ENCODE measurements at regions not wholly inside any gene's neighbourhood (a gene's known extent, or its start where the extent isn't known, plus 50 kb on each side); places are given as distances from the start of the nearest gene placed in this dataset.
"Not testable (repeated sequence)": the region's sequence is repeated elsewhere in the genome, so short reads cannot be mapped to it uniquely, and the experiment has no call there.

- Histone ChIP-seq H3K9me3 (ENCODE audit: control insufficient read depth, low read depth, low read length) (no peaks in the 10 kb centered on the region), H3K27me3 (ENCODE audit: control insufficient read depth, insufficient read depth, low read length) (no peaks in the 10 kb centered on the region), H3K36me3 (ENCODE audit: control insufficient read depth, insufficient read depth, low read length) (no peaks in the 10 kb centered on the region), H3K4me1 (ENCODE audit: control insufficient read depth, insufficient read depth, low read length) (no peaks in the 10 kb centered on the region), H3K27ac (ENCODE audit: low read length) (no peak overlapping the region), H3K4me3 (ENCODE audit: low read length) (no peak overlapping the region)
- no peak for DNase-seq
- WGBS (ENCODE audit: insufficient coverage, low lambda C conversion rate), result no CpG with 5 or more reads among the region's 1 CpG
Observed at GRCh38 chr9:2263111-2263510, 248.0 kb downstream of the SMARCA2 start.

DNA sequence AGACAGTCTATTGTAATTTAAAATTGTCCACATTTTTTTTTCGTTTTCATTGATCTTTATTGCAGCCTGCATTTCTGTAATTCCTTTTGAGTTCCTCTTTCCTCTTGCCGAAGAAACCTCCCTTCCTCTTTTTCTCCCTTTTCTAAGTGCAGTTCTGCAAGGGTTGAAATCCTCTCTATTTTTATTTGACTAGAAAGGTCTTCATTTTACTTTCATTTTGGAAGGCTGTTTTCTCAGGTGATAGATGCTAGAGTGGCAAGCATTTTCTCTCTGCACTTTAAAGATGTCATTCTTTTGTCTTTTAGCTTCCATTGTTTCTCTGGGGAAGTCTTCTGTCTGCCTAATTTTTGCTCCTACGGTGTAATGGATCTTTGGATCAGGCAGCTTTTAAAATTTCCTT lies 248.5 kb downstream of the SMARCA2 start:
- Histone ChIP-seq H3K9me3 (ENCODE audit: control insufficient read depth, low read depth, low read length) (no peaks in the 10 kb centered on the region), H3K27me3 (ENCODE audit: control insufficient read depth, insufficient read depth, low read length) (no peaks in the 10 kb centered on the region), H3K4me3 (ENCODE audit: low read length) (no peak overlapping the region), H3K36me3 (ENCODE audit: control insufficient read depth, insufficient read depth, low read length) (no peaks in the 10 kb centered on the region), H3K4me1 (ENCODE audit: control insufficient read depth, insufficient read depth, low read length) (no peaks in the 10 kb centered on the region), H3K27ac (ENCODE audit: low read length) (no peak overlapping the region)
- DNase-seq, result no peak
- 50% methylated on average over 2 of the region's 3 CpGs for WGBS (ENCODE audit: insufficient coverage, low lambda C conversion rate)

DNA sequence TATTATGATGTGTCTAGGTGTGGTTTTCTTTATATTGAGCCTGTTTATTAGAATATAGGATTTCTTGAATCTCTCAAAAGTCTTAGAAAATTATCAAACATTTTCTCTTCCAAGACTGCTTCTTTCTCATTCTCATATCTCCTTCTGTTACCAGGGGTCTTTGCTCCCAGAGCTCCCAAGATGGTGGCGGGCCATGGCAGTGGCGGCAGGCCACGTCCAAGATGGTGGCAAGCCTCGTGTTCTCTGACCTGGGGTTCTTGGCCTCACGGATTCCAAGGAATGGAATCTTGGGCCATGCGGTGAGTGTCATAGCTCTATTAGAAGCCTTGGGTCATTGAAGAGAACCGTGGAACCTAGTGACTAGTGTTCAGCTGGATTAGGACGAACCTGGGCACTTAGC lies 248.9 kb downstream of the SMARCA2 start:
- Histone ChIP-seq H3K4me1 (ENCODE audit: control insufficient read depth, insufficient read depth, low read length) (no peaks in the 10 kb centered on the region), H3K36me3 (ENCODE audit: control insufficient read depth, insufficient read depth, low read length) (no peaks in the 10 kb centered on the region), H3K27me3 (ENCODE audit: control insufficient read depth, insufficient read depth, low read length) (no peaks in the 10 kb centered on the region), H3K27ac (ENCODE audit: low read length) (no peak overlapping the region), H3K9me3 (ENCODE audit: control insufficient read depth, low read depth, low read length) (no peaks in the 10 kb centered on the region), H3K4me3 (ENCODE audit: low read length) (no peak overlapping the region)
- no peak for DNase-seq
- WGBS (ENCODE audit: insufficient coverage, low lambda C conversion rate), result no CpG with 5 or more reads among the region's 8 CpGs

DNA sequence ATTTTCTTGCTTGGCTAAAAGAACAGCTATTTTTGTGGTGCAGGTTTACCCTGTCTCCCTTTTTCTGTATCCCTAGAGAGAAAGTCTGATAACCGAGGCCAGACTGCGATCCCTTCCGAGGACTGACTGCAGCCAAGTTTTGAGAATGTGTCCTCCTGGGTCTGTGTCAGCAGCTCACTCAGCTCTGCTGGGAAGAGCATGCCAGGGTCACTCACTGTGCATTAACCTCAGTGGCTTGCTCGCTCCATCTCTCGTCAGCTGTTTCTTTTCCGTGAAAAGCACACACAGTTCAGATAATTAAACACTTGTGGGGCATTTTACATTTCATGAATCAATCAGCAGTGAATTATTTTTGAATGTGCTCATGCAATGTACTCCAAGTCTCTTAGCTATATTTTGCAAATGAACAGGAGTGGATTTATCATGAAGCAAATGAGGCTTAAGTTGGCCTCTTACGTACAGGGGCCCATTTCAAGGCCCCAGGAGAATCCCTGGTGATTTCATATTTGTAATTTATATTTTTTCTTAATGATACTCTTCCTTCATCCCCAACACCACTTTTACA lies 252.1 kb downstream of the SMARCA2 start:
- H3K4me1 ChIP-seq (ENCODE audit: control insufficient read depth, insufficient read depth, low read length), result no peaks in the 10 kb centered on the region
- H3K27me3 ChIP-seq (ENCODE audit: control insufficient read depth, insufficient read depth, low read length), result no peaks in the 10 kb centered on the region
- no peak for DNase-seq
- no peak overlapping the region for H3K27ac ChIP-seq (ENCODE audit: low read length)
- H3K9me3 ChIP-seq (ENCODE audit: control insufficient read depth, low read depth, low read length), result no peaks in the 10 kb centered on the region
- no peak overlapping the region for H3K4me3 ChIP-seq (ENCODE audit: low read length)
- WGBS (ENCODE audit: insufficient coverage, low lambda C conversion rate), result no CpG with 5 or more reads among the region's 7 CpGs
- H3K36me3 ChIP-seq (ENCODE audit: control insufficient read depth, insufficient read depth, low read length), result no peaks in the 10 kb centered on the region

DNA sequence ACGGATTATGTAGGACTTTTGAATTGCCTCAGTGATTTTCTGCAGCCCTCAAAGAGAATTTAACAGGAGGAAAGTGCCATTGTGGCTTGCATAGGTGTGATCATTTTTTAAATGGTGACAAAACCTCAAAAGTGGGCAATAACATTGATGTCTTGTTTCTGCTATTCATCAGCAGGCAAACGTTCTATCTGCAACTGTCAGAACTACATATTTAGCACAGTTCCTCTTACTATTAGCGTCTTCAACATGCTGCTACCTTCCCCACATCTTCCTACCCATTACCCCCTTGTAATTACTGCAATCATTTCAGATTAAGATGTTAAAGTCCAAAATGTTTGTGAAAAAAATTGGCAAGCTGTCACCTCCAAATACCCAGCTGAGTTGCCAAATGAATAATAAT lies 254.6 kb downstream of the SMARCA2 start:
- Histone ChIP-seq H3K27ac (ENCODE audit: low read length) (no peak overlapping the region), H3K4me3 (ENCODE audit: low read length) (no peak overlapping the region), H3K9me3 (ENCODE audit: control insufficient read depth, low read depth, low read length) (no peaks in the 10 kb centered on the region), H3K4me1 (ENCODE audit: control insufficient read depth, insufficient read depth, low read length) (no peaks in the 10 kb centered on the region), H3K27me3 (ENCODE audit: control insufficient read depth, insufficient read depth, low read length) (peaks cover 1% of the 10 kb centered on the region), H3K36me3 (ENCODE audit: control insufficient read depth, insufficient read depth, low read length) (no peaks in the 10 kb centered on the region)
- 80% methylated on average over 2 of the region's 3 CpGs for WGBS (ENCODE audit: insufficient coverage, low lambda C conversion rate)
- DNase-seq, result no peak

- Histone ChIP-seq H3K27me3 (ENCODE audit: control insufficient read depth, insufficient read depth, low read length) (peaks cover 2% of the 10 kb centered on the region), H3K9me3 (ENCODE audit: control insufficient read depth, low read depth, low read length) (no peaks in the 10 kb centered on the region), H3K36me3 (ENCODE audit: control insufficient read depth, insufficient read depth, low read length) (no peaks in the 10 kb centered on the region), H3K27ac (ENCODE audit: low read length) (no peak overlapping the region), H3K4me1 (ENCODE audit: control insufficient read depth, insufficient read depth, low read length) (no peaks in the 10 kb centered on the region), H3K4me3 (ENCODE audit: low read length) (no peak overlapping the region)
- no peak for DNase-seq
- WGBS (ENCODE audit: insufficient coverage, low lambda C conversion rate), result 83% methylated on average over 1 of the region's 5 CpGs
Observed at GRCh38 chr9:2270565-2270964, 255.4 kb downstream of the SMARCA2 start.

DNA sequence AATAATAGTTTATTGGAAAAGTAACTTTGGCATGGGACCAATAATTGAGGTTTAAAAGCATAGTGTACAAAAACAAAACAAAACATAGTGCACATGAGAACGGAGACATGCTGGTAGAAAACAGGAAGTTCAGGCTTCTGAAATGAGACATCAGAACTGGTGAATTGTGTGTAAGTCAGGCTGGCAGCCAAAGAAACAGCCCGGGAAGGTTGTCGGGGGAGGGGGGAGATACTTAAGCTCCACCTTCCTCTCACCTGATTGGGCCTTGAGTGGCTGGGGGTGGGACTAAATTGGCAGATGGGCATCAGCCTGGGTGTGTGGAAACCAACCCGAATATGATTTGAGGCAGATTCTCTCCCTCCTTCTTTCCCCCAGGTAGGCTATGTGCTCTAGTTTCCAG lies 256.3 kb downstream of the SMARCA2 start:
- 71% methylated on average over 1 of the region's 4 CpGs for WGBS (ENCODE audit: insufficient coverage, low lambda C conversion rate)
- H3K4me1 ChIP-seq (ENCODE audit: control insufficient read depth, insufficient read depth, low read length), result no peaks in the 10 kb centered on the region
- H3K4me3 ChIP-seq (ENCODE audit: low read length), result no peak overlapping the region
- H3K27ac ChIP-seq (ENCODE audit: low read length), result no peak overlapping the region
- no peak for DNase-seq
- H3K36me3 ChIP-seq (ENCODE audit: control insufficient read depth, insufficient read depth, low read length), result no peaks in the 10 kb centered on the region
- H3K9me3 ChIP-seq (ENCODE audit: control insufficient read depth, low read depth, low read length), result no peaks in the 10 kb centered on the region
- peaks cover 2% of the 10 kb centered on the region for H3K27me3 ChIP-seq (ENCODE audit: control insufficient read depth, insufficient read depth, low read length)

DNA sequence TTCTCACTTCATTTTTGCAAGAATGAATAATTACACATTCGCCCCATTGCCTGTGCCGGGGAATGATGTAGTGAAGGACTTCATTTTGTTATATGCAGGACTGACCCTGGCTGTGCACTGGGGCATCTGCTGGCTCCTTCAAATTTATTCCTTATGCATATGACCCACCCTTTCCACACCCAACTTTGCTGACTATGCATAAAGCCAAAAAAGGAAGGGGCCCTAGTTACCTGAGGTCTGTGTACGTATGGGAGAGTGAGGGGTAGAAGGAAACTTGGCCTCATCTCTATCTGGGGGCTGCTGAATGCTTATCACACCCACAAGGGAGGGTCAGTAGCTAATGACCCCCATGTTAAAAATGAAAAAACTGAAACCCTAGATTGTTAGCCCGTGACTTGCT lies 259.6 kb downstream of the SMARCA2 start:
- no peaks in the 10 kb centered on the region for H3K4me1 ChIP-seq (ENCODE audit: control insufficient read depth, insufficient read depth, low read length)
- no CpG with 5 or more reads among the region's 4 CpGs for WGBS (ENCODE audit: insufficient coverage, low lambda C conversion rate)
- DNase-seq, result no peak
- H3K36me3 ChIP-seq (ENCODE audit: control insufficient read depth, insufficient read depth, low read length), result no peaks in the 10 kb centered on the region
- H3K4me3 ChIP-seq (ENCODE audit: low read length), result no peak overlapping the region
- H3K27ac ChIP-seq (ENCODE audit: low read length), result no peak overlapping the region
- H3K9me3 ChIP-seq (ENCODE audit: control insufficient read depth, low read depth, low read length), result no peaks in the 10 kb centered on the region
- peaks cover 2% of the 10 kb centered on the region for H3K27me3 ChIP-seq (ENCODE audit: control insufficient read depth, insufficient read depth, low read length)

DNA sequence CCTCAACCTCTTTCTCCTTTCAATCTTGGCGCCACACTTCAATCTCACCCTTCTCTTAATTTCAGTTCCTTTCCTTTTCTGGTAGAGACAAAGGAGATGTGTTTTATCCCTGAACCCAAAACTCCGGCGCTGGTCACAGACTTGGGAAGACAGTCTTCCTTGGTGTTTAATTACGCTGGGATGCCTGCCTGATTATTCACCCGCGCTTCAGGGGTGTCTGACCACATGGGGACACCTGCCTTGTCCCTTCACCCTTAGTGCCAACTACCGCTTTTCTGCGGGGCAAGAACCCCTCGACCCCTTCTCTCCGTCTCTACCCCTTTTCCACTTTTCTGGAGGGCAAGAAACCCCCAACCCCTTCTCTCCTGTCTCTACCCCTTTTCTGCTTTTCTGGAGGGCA lies 261.1 kb downstream of the SMARCA2 start:
- Histone ChIP-seq H3K4me1 (ENCODE audit: control insufficient read depth, insufficient read depth, low read length) (no peaks in the 10 kb centered on the region), H3K27me3 (ENCODE audit: control insufficient read depth, insufficient read depth, low read length) (peaks cover 2% of the 10 kb centered on the region), H3K4me3 (ENCODE audit: low read length) (no peak overlapping the region), H3K27ac (ENCODE audit: low read length) (no peak overlapping the region), H3K36me3 (ENCODE audit: control insufficient read depth, insufficient read depth, low read length) (no peaks in the 10 kb centered on the region), H3K9me3 (ENCODE audit: control insufficient read depth, low read depth, low read length) (no peaks in the 10 kb centered on the region)
- DNase-seq, result no peak
- 92% methylated on average over 2 of the region's 10 CpGs for WGBS (ENCODE audit: insufficient coverage, low lambda C conversion rate)

- not testable (repeated sequence) for H3K4me3 ChIP-seq (ENCODE audit: low read length); H3K36me3 ChIP-seq (ENCODE audit: control insufficient read depth, insufficient read depth, low read length); H3K4me1 ChIP-seq (ENCODE audit: control insufficient read depth, insufficient read depth, low read length); H3K9me3 ChIP-seq (ENCODE audit: control insufficient read depth, low read depth, low read length); H3K27me3 ChIP-seq (ENCODE audit: control insufficient read depth, insufficient read depth, low read length); H3K27ac ChIP-seq (ENCODE audit: low read length); DNase-seq
- 100% methylated on average over 1 of the region's 9 CpGs for WGBS (ENCODE audit: insufficient coverage, low lambda C conversion rate)
Observed at GRCh38 chr9:2277133-2277532, 262.0 kb downstream of the SMARCA2 start.

- not testable (repeated sequence) for DNase-seq; H3K27ac ChIP-seq (ENCODE audit: low read length); H3K36me3 ChIP-seq (ENCODE audit: control insufficient read depth, insufficient read depth, low read length); H3K9me3 ChIP-seq (ENCODE audit: control insufficient read depth, low read depth, low read length); H3K4me3 ChIP-seq (ENCODE audit: low read length); H3K27me3 ChIP-seq (ENCODE audit: control insufficient read depth, insufficient read depth, low read length); H3K4me1 ChIP-seq (ENCODE audit: control insufficient read depth, insufficient read depth, low read length)
- WGBS (ENCODE audit: insufficient coverage, low lambda C conversion rate), result 100% methylated on average over 1 of the region's 12 CpGs
Observed at GRCh38 chr9:2277644-2278043, 262.5 kb downstream of the SMARCA2 start.

Measured in large intestine (tissue), 3 donors.